ENCODE measurements at regions not wholly inside any gene's neighbourhood (a gene's known extent, or its start where the extent isn't known, plus 50 kb on each side); places are given as distances from the start of the nearest gene placed in this dataset.

DNA sequence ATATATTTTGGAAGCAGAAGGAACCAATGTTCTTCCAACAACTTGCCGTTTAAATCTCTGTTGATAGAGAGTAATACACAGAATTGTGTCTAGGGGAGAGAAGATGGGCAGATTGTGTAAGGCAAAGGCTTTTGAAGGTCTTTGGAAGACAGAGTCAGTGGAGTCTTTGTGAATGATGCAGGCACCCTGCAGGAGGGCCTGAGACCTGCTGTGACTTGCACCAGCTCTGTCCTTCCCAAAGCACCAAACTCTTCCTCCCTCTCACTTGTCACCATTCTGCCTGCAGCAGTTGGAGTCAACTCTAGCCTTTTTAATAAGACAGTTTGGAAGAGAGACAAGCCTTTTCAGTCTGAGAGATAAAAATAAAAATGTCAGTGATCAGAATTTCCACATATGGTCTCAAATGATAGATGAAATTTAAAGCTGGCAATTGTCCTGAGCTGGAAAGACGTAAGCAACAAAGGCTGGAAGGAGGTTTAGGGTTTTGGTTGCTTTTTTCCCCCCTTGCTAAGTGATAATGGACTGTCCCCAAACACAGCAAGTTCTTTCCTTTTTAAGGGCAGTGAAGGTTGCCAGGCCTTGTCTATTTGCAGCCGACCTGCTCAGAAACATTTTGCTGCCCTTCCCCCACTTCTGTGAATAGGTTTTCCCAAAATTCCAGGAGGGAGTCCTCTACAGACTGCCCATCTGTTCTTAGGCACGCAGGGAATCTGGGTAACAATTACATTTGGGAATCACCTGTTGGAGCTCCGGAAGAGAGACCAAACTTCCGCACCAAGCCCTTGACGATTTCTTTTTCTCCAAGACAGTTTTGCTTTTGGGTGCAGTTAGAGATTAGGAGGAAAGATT, 103.0 kb upstream of the NTF3 start:
- TF ChIP-seq ATF2 (tag by site-specific recombination; IDR thresholded peaks at IDR 0.05; ENCODE audit: low read depth) (no peak), SALL2 (tag by site-specific recombination; IDR thresholded peaks at IDR 0.05; ENCODE audit: borderline replicate concordance) (no peak), ZNF624 (tag by site-specific recombination; IDR thresholded peaks at IDR 0.05) (no peak), ZNF121 (tag by site-specific recombination; IDR thresholded peaks at IDR 0.05) (no peak), TRIM28 (IDR thresholded peaks at IDR 0.05; ENCODE audit: borderline replicate concordance, low read length) (no peak), ZNF768 (tag by site-specific recombination; IDR thresholded peaks at IDR 0.05) (no peak), YY1 (tag by site-specific recombination; IDR thresholded peaks at IDR 0.05) (no peak), ZBTB44 (tag by site-specific recombination; IDR thresholded peaks at IDR 0.05) (no peak)
- TF ChIP-seq, protein P1, sequence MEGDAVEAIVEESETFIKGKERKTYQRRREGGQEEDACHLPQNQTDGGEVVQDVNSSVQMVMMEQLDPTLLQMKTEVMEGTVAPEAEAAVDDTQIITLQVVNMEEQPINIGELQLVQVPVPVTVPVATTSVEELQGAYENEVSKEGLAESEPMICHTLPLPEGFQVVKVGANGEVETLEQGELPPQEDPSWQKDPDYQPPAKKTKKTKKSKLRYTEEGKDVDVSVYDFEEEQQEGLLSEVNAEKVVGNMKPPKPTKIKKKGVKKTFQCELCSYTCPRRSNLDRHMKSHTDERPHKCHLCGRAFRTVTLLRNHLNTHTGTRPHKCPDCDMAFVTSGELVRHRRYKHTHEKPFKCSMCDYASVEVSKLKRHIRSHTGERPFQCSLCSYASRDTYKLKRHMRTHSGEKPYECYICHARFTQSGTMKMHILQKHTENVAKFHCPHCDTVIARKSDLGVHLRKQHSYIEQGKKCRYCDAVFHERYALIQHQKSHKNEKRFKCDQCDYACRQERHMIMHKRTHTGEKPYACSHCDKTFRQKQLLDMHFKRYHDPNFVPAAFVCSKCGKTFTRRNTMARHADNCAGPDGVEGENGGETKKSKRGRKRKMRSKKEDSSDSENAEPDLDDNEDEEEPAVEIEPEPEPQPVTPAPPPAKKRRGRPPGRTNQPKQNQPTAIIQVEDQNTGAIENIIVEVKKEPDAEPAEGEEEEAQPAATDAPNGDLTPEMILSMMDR (tag by site-specific recombination; IDR thresholded peaks at IDR 0.05) = no peak
- TF ChIP-seq, protein P2, sequence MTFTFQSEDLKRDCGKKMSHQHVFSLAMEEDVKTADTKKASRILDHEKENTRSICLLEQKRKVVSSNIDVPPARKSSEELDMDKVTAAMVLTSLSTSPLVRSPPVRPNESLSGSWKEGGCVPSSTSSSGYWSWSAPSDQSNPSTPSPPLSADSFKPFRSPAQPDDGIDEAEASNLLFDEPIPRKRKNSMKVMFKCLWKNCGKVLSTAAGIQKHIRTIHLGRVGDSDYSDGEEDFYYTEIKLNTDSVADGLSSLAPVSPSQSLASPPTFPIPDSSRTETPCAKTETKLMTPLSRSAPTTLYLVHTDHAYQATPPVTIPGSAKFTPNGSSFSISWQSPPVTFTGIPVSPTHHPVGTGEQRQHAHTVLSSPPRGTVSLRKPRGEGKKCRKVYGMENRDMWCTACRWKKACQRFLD (tag by site-specific recombination; IDR thresholded peaks at IDR 0.05) = no peak
